Mesendoderm (in vitro differentiated cells): ENCODE measurements at regions not wholly inside any gene's neighbourhood (a gene's known extent, or its start where the extent isn't known, plus 50 kb on each side); places are given as distances from the start of the nearest gene placed in this dataset. TPM values are rescaled to one million over a fixed set of nuclear protein-coding genes. Genes with fewer than 3 reads are reported as not detected.

ENCODE experiments used
- small RNA-seq: library from polyadenylated mRNA; stranded (forward); fragments of <200 nt; extraction: miRNeasy Mini kit (QIAGEN cat#:217004); gene quantifications from one replicate; pipeline ENCODE3, GENCODE V24; 2013; ENCODE audit not compliant: insufficient read depth

Small RNA genes in the stretch of these regions (small RNA-seq; reads per million reads assigned to genes)
- not detected for gene AC123904.2
